Suprapubic skin (tissue), 4 donors: ENCODE measurements at regions not wholly inside any gene's neighbourhood (a gene's known extent, or its start where the extent isn't known, plus 50 kb on each side); places are given as distances from the start of the nearest gene placed in this dataset.

ENCODE experiments used
- CTCF ChIP-seq, 2 donors: fragments of 200-600 bp in 1 of 2; fragments of 450-650 bp in 1 of 2; sonication (generic) in 1 of 2; IDR thresholded peaks; one replicate each; pipeline ENCODE4 v1.5.1; 2016 to 2019; ENCODE audit warnings: antibody characterized with exemption in 2 of 2, mild to moderate bottlenecking in 1 of 2, moderate library complexity in 1 of 2
- POLR2A ChIP-seq, 2 donors: fragments of 450-650 bp; IDR thresholded peaks; one replicate each; pipeline ENCODE4 v1.6.1; 2017; ENCODE audit warnings: antibody characterized with exemption in 2 of 2, mild to moderate bottlenecking in 2 of 2, moderate library complexity in 2 of 2
- POLR2AphosphoS5 ChIP-seq, 3 donors: sonication (generic); formaldehyde crosslinking; IDR thresholded peaks; one replicate each; pipeline ENCODE4 v1.6.1; 2017; ENCODE audit warnings: antibody characterized with exemption in 3 of 3

DNA sequence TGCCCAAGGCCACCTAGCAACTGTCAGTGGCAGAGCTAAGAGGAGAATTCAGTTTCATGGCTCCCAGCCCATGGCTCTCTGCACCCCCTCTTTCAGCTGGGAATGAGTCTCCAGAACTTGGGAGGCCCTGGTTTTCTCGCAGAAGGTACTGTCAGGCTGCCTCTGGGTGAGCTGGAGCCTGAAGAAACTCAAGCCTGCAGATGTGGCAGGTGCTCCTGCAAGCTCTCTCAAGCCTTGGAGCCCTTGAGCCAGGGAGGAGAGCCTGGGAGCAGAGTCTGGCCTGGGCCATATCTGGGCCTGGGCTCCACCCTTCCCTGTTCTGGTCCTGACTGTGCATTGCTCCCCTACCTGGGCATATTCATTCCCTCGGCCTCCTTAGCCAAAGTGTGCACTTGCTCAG lies 74.4 kb upstream of the TLE3 start:
- no peak for TF ChIP-seq CTCF (IDR thresholded peaks at IDR 0.05)
- TF ChIP-seq POLR2AphosphoS5 (IDR thresholded peaks at IDR 0.05): no peak
- no peak for TF ChIP-seq POLR2A (IDR thresholded peaks at IDR 0.05)
